ENCODE measurements at regions not wholly inside any gene's neighbourhood (a gene's known extent, or its start where the extent isn't known, plus 50 kb on each side); places are given as distances from the start of the nearest gene placed in this dataset.

- TF ChIP-seq CTCF (IDR thresholded peaks at IDR 0.05): no peak
- no peak for TF ChIP-seq POLR2A (IDR thresholded peaks at IDR 0.05)
- no peak for TF ChIP-seq EP300 (IDR thresholded peaks at IDR 0.05)
- TF ChIP-seq POLR2AphosphoS5 (IDR thresholded peaks at IDR 0.05): no peak
Measured at GRCh38 chr2:138271467-138271866, 230.1 kb upstream of the SPOPL start.

Measured in gastroesophageal sphincter (tissue), 3 donors.